ENCODE measurements at regions not wholly inside any gene's neighbourhood (a gene's known extent, or its start where the extent isn't known, plus 50 kb on each side); places are given as distances from the start of the nearest gene placed in this dataset.

DNA sequence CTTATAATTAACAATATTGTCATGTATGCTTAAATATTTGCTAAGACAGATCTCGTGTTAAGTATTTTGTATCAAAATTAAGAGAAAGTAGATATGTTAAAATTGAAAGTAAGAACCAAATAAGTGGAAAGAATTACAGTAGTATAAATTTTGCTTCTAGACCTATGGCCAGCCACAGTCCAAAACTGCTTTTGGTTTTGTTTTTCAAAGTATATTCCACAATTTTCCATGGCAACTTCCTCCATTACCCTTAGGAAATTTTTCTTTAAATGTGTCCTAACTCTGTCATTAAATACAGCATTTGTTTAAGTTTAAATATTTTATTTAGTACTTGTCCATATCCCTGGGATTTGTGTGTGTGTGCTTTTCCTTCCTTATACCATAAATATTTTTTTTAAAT lies 689.0 kb downstream of the DIAPH3 start:
- DNase-seq (ENCODE audit: extremely low spot score, insufficient read length, low read depth) (no peak), FAIRE-seq (no peak)

DNA sequence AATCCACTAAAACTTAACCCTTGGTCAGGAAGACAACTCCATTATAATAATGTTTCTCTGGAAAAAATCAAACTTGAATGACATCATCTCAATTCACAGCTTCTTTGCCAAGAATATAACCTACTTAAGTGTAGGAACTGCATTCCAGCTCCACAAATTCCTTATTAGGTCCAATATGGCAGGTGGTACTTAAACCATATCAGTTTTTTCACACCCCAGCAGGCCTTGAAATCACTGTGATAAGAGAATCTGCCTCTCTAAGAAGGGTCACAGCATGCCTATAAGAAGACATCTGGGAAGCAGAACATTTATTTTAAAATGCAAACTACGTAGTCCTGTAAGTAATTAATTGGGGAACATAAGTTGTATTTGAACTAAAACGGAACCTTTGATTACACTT lies 687.8 kb downstream of the DIAPH3 start:
- DNase-seq (ENCODE audit: extremely low spot score, insufficient read length, low read depth) (no peak), FAIRE-seq (no peak)

DNA sequence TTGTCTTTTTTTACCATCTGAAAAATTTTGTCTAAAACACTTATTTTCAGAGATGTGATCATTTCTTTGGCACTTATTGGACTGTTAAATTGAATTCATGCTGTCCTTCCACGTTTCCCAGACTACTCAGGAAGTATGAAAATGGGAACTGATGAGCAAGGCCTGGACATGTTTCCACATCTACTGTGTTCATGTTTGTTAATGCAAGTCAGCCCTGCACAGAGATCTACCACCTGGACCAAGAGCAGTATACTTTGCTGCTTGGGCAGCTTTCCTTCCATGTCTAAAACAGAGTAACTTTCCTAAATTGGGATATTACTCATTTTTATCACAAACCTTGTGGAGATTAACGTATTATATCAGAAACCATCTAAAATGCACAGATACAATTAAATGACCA lies 687.4 kb downstream of the DIAPH3 start:
- FAIRE-seq (no peak), DNase-seq (ENCODE audit: extremely low spot score, insufficient read length, low read depth) (no peak)

DNA sequence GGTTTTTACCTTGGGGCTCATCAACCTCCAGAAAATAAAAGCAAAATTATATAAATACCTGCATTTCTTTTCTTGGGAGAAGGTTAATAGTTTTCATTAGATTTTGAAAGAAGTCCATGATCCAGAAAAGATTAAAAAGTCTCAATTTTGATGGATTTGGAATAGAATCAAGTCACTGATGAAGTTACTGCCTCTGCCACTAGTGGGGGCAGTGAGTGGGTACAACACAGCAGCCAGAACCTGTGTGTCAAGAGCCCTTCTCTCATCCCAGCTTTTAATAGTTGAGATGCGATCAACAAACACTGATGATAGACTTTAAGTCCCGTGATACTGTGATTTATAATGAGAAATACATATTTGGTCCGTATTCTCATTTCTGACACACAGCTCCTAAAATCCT lies 686.7 kb downstream of the DIAPH3 start:
- DNase-seq (ENCODE audit: extremely low spot score, insufficient read length, low read depth), result no peak
- FAIRE-seq, result no peak

DNA sequence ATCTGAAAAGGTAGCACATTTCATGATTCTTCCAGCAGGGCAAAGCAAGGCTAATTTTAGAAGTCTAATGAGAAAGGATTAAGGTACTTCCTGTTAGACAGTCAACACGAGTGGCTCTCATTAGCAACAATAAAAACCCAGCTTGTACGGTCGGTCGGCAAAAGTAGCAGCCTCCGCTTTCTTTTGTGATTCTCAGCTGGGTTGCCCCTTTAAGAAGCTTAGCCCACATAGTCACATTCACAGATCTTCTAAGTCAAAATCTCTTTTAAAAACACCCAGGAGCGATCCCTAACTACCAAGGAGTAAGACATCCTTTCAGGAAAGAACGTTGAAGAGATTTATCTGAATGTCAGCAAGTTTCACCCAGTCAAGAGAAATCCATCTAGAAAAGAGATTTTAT lies 684.8 kb downstream of the DIAPH3 start:
- no peak for FAIRE-seq
- DNase-seq (ENCODE audit: extremely low spot score, insufficient read length, low read depth), result no peak

DNA sequence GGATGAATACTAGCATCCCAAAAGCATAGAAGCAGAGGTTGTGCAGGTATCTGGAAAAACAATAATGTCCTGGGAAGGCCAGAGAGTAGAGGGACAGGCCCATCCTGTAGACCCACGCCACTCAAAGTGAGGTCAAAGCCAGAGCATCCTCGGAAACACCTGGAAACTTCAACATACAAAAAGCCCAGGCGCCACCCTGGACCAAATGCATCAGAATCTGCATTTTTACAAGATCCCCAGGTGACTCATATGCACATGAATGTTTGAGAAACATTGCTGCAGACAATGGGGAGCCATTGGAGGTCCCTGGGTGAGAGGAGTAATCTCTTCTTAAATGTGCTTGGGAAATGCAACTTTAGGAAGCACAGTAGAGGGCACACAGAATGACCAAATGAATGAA lies 684.1 kb downstream of the DIAPH3 start:
- DNase-seq (ENCODE audit: extremely low spot score, insufficient read length, low read depth), result no peak
- no peak for FAIRE-seq

DNA sequence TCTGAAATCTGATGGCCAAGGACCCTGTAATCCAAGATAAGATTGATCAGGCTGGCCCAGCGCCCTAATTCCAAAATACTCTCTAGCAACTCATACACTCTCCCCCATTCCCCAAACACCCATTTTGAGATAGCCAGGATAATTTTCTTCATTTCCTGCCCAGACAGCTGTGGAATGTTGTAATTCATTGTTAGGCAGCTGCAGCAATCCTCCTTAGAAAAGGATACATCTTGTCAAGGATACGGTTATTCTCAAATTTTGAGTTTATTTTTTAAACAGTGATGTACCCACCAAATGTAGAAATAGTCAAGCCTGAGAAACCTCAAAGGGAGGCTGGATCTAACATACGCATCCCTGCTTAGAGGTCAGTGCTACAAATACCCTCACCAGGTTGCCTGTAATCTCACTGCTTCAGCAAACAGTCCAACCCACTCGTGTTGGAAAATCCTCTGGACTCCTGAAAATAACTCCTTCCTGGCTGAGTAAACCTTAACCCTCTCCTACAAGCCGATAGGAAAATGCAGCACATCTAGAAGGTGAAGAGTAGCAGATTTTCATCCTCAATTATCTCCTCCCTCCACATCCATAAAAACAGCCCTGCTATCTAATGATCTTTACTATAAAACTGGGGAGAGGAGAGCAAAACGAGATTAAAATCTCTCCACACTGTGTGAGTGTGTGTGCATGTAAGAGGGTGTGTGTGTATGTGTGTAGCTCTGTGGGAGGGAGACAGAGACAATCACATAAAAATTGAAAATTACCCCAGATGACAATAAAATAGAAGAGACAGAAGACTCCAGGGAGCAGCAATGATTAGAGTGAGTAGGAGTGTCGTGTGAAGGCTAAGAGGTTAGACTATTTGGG lies 683.1 kb downstream of the DIAPH3 start:
- no peak for FAIRE-seq
- no peak for DNase-seq (ENCODE audit: extremely low spot score, insufficient read length, low read depth)

DNA sequence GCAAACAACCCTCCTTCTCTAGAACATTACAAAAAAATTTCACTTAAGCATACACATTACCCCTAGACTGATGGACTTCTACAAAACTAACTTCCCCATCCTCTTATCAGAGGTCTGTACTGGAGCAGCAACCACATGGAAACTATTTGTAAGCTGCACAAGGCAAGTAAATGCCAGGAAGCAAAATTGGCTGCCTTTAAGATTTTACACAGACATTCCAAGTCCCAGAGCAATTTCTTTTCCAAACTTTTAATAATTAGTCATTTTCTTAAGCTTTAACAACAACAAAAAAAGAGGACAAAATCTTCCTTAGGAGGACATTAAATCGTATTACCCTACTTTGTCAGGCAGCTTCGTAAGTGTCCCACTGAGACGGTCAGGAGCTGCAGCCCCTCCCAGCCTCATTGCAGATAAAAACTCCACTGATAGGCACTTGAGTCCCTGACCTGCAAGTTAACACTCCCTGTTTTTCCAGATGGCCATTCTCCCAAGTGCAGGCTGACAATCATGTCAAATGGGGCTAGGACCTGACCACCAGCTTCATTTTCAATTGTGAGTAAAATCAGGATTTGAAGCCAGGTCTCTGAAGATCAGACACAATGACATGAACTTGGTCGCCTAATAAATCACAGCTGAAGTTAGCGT lies 680.1 kb downstream of the DIAPH3 start:
- no peak for FAIRE-seq
- no peak for DNase-seq (ENCODE audit: extremely low spot score, insufficient read length, low read depth)

DNA sequence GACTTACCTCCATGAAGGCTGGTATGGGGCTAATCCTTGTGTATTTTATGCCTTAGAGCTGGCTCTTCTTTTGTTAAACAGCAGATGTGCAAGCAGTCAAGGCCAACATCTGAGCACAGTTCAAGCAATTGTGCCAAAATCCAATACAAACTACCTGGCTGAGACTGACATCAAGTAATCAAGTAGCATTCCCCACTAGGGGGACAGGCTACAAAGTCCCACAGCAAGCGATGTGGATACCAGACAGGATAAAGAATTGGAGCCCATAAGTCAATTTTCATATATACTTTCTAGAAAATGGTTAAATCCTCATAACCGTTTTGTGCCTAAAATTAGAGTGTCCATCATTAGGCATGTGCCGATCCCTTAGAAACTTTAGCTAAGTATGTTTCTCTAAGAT lies 675.8 kb downstream of the DIAPH3 start:
- no peak for FAIRE-seq
- DNase-seq (ENCODE audit: extremely low spot score, insufficient read length, low read depth), result no peak

DNA sequence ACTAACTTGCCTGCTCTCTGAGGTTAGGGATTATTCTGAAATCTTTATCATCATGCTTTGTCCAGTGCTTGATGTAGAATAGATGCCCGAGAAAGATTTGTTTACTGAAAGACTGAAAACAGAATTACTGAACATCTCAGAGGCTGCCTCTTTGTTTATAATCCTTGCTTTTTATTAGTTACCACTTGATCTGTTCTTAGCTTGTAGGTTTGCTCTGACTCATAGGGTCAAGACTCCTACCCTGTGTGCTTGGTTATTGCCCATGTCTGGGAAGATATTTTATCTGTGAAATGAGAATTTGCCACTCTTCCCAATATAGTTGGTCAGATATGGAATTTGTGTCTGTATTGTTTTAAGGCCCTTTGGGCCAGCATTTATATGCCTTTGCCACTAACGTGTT lies 675.3 kb downstream of the DIAPH3 start:
- DNase-seq (ENCODE audit: extremely low spot score, insufficient read length, low read depth) (no peak), FAIRE-seq (no peak)

DNA sequence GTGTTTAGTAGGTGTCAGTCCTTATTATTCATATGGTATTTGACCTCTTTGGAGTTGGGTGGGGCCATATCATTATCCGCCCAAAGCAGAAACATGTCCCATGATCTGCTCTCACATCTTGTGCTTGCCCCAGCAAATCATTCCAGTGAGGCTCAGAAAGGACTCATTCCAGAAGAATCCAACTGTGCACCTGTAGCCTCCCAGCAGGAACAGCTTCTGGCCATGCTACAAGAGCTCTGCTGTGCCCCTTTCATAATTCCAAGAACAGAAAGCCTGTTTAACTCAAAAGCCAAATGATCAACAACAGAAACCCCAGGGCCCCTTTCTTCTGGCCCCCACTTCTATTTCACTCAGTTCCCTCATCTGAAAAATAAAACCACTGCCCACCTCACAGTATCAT lies 673.1 kb downstream of the DIAPH3 start:
- DNase-seq (ENCODE audit: extremely low spot score, insufficient read length, low read depth), result no peak
- FAIRE-seq, result no peak

DNA sequence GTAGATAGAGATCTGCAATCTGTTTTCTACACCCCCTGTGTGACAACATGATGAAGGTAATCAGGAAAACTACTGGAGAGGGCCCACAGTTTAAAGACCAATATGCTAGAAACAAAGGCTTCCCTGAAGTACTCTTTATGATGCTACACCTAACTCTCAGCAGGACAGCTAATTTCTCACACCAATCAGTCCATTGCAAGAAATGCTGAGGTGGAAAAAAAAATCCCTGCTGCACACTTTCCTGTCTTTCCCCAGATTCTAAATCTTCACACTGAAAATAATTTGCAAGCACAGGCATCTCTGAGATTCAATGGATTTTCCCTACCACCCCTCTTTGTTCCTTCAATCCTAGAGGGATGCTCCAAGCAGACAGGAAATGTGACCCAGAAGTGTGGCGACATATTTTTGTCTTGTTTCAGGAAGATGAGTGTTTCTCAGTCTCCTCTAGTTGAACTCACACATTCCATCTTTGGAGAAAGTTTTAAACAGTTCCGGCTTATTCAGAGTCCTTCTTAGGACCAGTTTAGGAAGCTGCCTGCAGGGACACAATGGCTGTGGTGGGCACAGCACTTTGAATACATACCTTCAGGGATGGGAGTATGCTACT lies 671.6 kb downstream of the DIAPH3 start:
- DNase-seq (ENCODE audit: extremely low spot score, insufficient read length, low read depth) (no peak), FAIRE-seq (no peak)

DNA sequence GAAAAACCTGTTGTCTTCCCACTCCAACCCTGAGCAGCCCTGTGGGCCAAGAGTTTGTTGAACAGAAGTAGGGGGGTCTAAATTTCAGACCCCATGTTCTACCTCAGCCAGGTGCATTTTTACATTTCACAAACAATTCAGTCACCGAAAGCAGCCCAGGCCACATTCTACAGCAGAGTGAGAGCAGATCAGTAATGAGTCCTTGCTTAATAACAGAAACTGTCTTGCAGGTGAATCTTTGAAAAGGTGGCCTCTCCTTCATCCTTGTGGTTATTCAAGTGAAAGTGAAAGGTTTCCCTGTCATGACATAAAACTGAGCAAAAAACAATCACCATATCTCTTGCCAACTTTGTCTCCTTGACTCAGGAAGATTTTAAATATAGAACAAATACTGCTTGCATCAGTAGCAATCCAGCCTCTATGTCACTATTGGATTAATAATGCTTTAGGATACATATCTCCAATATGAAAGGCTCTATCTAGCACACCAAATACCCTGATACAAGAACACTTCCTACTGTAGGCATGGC lies 670.2 kb downstream of the DIAPH3 start:
- DNase-seq (ENCODE audit: extremely low spot score, insufficient read length, low read depth), result no peak
- no peak for FAIRE-seq

DNA sequence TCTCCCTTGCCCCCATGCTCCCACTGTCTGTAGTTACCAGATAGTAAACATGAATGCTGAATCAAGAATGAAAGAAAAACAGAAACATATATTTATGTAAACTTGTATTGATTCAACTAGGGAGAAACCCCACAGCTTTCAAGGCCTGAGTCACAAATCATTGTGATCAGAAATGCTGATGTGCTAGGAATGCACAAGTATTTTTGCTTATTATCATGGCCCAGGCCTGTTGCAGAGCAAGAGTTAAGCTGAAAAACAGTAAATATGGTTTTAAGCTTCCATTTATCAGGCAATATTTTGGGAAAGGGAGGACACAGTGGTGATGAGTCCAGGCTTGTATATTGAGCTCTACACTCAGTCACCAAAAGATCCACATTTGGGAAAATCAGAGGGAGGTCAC lies 669.6 kb downstream of the DIAPH3 start:
- FAIRE-seq (no peak), DNase-seq (ENCODE audit: extremely low spot score, insufficient read length, low read depth) (no peak)

DNA sequence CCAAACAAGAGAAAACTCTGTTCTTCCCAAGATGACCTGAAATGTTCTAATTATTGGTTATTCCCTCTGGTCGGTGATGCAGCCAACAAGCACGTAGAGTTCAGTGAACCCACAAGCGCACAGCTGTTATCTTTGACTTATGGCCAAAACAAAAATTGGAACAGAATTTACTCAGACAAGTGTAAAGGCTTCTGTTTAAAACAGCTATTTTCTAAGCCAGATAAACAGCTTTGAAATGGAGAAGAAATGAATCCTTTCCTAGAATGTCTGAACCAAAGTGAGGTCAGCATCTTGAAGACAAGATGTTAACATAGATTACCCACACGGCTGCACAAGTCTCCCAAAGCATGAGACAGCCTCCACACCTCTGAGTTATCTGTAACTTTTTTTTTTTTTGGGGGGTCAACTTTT lies 669.2 kb downstream of the DIAPH3 start:
- no peak for FAIRE-seq
- no peak for DNase-seq (ENCODE audit: extremely low spot score, insufficient read length, low read depth)

DNA sequence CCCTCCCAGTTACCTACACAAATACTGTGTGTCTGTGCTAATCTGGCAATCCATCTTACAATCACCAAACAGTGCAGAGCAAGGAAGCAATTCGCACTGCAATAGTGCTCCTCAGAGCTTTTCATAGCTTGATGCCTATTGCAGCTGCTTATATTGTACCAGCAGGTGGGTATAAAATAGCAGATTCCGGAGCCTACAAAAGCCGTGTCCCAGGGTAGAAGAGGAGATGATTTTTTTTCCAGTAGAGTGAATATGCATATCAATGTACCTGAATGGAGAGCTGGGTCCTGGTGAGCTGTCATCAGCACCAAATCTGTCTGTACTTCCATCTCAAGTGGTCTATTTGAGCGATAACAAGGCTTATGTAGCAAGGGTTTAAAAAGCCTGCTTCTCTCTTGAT lies 668.4 kb downstream of the DIAPH3 start:
- FAIRE-seq, result no peak

DNA sequence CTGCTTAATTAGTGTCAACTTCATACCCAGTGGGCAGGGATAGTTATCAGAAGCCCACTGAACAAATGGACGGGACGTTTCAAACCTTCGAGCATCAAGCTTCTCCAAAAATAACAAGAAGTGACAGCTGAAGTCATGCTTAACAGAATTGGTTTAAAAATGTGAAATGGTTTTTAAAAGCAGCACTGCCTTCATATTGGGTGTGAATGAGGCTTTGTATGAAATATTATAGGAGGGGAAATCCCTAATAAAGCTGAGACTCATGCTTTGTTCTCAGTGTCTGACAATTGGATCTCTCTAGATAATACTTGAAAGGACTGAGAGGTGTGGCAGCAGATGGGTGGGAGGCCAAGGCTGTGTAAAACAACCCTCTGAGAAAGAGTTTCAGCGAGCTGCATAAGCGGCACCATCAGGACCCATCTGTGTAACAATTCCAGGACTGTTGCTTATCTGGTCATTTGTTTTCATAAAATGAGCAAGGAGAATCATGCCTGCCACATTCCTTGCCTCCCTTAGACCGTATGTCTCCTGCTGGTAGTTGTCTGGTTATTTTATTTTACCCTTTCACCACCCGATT lies 667.7 kb downstream of the DIAPH3 start:
- DNase-seq (ENCODE audit: extremely low spot score, insufficient read length, low read depth) (no peak), FAIRE-seq (no peak)

More for the DNA sequence above, 668.4 kb downstream of the DIAPH3 start:
- DNase-seq (ENCODE audit: extremely low spot score, insufficient read length, low read depth), result no peak

DNA sequence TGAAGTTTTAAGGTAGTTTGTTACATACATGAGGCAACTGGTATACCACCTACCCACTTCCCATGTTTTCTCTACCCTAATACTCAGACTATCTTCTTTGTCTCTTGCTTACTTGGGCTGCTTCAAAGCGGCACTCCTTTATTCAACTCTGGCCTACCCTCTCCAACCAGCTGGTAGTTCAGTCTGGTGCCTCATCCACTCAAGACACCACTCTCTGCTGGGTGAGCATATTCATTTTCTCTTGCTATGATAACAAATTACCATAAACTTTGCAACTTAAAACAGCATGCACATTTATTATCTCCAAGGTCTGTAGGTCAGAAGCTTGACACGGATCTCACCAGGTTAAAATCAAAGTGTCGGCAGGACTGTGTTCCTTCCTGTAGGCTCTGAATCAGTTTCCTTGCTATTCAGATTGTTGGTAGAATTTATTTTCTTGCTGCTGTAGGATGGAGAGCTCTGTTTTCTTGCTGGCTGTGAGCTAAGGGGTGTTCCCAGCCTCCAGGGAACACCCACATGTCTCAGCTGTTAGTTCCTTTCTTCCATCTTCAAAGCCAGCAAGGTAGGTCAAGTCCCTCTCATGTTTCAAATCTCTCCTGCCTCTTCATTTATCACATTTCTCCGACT lies 666.0 kb downstream of the DIAPH3 start:
- DNase-seq (ENCODE audit: extremely low spot score, insufficient read length, low read depth), result no peak

DNA sequence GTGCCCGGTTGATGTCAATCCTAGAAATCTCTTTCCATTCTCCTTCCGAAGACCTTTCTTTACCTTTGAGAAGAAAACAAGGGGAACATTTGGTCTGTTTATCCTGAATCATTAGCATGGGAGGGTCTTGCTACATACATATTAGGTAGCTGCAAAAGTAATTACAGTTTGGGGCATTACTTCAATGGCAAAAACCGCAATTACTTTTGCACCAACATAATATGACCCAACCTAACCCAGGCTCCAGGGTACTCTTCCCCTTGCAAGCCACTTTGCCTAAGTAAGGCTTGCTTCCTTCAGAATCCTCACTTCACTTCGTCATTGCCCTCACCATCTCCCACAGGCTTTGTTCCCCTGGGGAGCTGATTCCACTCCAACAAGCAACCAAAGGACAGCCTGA lies 662.7 kb downstream of the DIAPH3 start:
- FAIRE-seq, result no peak
- DNase-seq (ENCODE audit: extremely low spot score, insufficient read length, low read depth), result no peak

More for the DNA sequence above, 666.0 kb downstream of the DIAPH3 start:
- no peak for FAIRE-seq

DNA sequence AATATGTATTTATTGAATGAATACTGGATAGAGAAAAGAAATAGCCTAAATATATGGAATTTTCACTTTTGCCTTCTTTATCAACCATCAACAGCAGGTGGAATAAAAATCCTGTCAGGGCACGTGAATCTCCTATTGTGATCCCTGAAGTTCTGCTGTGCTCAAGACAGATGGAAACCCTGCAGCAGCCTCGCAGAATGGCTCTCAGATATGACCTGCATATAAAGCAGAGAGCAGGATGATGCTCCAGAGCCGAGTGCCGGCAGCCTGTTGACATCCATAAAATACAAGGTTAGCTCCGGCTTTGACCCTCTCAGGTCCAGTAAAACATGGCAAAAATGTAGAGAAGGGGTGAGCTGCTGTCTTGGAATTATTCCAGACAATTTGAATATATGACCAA lies 659.3 kb downstream of the DIAPH3 start:
- FAIRE-seq, result no peak
- DNase-seq (ENCODE audit: extremely low spot score, insufficient read length, low read depth), result no peak

Data from GM18507 (cell line).